A172 (cell line): ENCODE measurements at regions not wholly inside any gene's neighbourhood (a gene's known extent, or its start where the extent isn't known, plus 50 kb on each side); places are given as distances from the start of the nearest gene placed in this dataset.

ENCODE experiments used
- DNase-seq: peaks from one replicate; pipeline ENCODE4 v3.0.0-alpha.2; 2015; ENCODE audit warnings: low spot score

DNA sequence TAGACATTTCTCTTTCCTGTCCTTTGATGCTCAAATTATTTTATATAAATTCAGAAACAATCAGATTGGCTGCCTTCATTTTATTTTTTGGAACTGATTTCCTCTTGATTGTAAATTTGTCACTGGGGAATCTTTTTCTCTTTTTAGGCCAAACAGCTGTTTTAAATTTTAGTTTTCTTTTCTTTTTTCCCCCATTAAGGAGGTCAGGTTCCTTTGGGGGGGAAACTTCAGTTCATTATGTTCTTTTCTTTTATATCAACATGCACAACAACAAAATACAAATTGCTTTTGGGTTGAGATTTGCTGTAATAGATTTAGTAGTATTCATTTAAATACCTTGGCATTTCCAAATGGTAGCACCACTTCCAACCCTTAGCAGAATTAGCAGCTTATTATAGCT lies 264.8 kb upstream of the SPRY2 start:
- no peak for DNase-seq

DNA sequence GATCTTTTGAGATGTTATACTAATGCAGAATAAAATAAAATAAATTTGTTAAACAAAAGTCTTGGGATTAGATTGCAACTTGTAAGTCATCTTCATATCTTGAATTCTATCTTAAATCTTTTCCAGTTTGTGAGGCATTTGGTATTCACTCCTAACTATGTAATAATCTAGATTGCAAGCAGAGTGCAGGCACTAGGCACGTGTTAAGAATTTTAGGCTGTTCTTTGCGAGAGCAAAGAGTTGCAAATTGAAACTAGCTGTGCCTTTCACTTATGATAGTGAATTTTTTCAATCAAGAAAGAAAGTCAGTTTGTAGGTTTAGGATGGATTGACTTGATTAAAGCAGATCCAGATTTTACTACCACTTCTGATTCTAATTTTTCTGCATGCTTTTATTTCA lies 264.1 kb upstream of the SPRY2 start:
- no peak for DNase-seq

DNA sequence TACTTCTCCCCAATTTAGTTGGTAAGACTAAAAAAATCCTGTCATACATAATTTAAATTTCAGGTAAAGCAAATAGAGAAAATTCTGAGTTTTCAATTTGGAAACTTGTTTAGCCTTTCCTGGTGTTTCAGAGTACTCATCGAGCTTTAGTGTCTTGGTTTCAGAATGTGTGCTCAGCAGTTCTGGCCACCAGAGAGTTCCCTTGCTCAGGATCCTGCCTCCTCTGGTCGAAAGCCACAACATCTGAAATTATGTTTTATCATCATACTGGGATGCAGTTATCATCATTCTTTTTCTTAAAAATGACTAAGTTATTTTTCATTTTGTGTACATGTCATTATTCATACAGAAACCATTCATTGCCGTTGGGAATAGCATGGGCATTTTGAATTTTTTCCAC lies 263.2 kb upstream of the SPRY2 start:
- no peak for DNase-seq

- DNase-seq: no peak
Measured at GRCh38 chr13:80603351-80603750, 262.4 kb upstream of the SPRY2 start.

- no peak for DNase-seq
Measured at GRCh38 chr13:80599765-80600164, 258.8 kb upstream of the SPRY2 start.

GRCh38 chr13:80598189-80598588 lies 257.3 kb upstream of the SPRY2 start:
- no peak for DNase-seq

GRCh38 chr13:80591976-80592740 lies 251.2 kb upstream of the SPRY2 start:
- no peak for DNase-seq

GRCh38 chr13:80590551-80590950 lies 249.6 kb upstream of the SPRY2 start:
- DNase-seq: no peak

- DNase-seq: no peak
Measured at GRCh38 chr13:80586356-80586755, 245.4 kb upstream of the SPRY2 start.

- no peak for DNase-seq
Measured at GRCh38 chr13:80585531-80585930, 244.6 kb upstream of the SPRY2 start.

DNA sequence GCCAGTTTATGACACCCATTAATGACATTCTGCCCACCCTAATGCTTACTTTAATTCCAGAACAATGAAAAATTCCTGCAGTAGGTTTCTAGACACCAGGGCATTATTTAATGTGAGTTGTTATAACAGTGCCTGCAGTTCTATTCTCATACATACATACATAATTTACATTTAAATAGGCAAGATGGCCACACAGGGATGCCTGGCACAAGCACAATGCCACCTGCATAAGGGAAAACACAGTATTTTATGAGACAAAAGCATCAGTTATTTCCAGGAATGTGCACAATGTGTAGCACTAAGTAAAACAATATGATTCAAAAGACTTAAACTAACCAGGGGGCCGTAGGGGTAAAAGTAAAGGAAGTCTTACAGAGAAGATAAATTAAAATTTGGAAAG lies 243.9 kb upstream of the SPRY2 start:
- no peak for DNase-seq

DNA sequence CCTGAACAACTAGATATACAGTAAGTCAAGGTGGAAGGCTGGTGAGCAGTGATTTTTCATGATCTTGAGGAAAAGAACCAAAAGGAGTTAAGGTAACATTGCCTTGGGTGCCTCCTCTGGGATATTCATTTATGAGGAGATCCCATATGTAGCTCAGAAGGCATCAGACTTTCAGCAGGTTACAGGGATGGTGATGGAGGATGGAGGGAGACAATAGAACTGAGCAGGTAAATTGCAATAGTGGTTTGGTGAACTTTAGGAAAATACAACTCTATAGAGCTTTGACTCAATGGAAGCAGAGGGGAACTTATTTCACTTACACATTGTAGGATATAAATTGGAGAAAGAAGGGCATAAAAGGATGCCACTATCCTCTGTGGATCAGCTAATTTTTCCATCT lies 243.4 kb upstream of the SPRY2 start:
- DNase-seq: no peak

DNA sequence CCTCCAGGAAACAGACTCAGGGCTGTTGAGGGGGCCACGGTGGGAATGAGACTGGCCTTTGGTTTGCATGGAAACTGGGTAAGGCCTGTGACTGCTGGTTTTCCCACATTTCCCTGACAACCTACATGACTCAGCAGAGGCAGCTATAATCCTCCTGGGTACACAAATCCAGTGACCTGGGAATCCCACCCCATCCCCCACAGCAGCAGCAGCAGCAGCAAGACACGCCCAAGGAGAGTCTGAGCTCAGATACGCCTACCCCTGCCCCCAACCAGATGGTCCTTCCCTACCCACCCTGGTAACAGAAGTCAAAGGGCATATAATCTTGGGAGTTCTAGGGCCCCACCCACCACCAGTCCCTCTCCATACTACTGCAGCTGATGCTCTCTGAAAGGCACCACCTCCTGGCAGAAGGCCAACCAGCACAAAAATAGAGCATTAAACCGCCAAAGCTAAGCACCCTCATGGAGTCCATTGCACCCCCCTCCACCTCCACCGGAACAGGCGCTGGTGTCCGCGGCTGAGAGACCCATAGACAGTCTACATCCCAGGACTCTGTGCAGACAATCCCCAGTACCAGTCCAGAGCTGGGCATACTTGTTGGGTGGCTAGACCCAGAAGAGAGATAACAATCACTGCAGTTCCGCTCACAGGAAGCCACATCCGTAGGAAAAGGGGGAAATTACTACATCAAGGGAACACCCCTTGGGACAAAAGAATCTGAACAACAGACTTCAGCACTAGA lies 237.2 kb upstream of the SPRY2 start:
- DNase-seq: peak; percentile 0

GRCh38 chr13:80577285-80577684 lies 236.4 kb upstream of the SPRY2 start:
- DNase-seq: no peak

DNA sequence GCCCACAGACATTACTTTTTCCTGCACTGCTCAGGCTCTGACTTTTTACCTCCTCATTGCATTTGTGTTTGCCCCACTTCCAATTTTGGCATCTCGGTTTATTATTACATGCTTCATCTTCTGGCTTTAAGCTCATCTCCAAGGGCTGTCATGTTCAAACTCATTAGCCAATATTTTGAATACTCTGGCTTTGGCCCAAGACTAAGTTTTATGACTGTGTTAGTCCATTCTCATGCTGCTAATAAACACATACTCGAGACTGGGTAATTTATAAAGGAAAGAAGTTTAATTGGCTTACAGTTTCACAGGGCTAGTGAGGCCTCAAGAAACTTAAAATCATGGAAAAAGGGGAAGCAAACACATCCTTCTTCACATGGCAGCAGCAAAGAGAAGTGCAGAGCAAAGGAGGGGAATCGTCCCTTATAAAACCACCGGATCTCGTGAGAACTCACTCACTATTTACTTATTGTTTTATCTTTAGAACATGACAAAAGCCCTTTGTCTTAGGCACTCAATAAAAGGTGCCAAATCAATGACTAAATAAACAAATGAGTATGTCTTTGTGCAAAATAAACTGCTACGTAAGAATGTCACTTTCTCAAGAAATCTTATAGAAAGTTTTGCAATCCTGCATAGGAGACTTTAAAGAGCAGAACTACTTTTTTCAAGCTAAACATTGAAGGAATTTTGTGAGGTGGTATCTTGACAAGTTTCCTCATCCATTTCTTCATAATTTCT lies 233.4 kb upstream of the SPRY2 start:
- DNase-seq: no peak

GRCh38 chr13:80572923-80573316 lies 232.0 kb upstream of the SPRY2 start:
- no peak for DNase-seq

- DNase-seq: no peak
Measured at GRCh38 chr13:80572308-80572922, 231.5 kb upstream of the SPRY2 start.

GRCh38 chr13:80571346-80572307 lies 230.7 kb upstream of the SPRY2 start:
- no peak for DNase-seq

GRCh38 chr13:80563439-80563838 lies 222.5 kb upstream of the SPRY2 start:
- DNase-seq: no peak

- no peak for DNase-seq
Measured at GRCh38 chr13:80562433-80563156, 221.7 kb upstream of the SPRY2 start.
